Kidney (tissue), 13 donors: ENCODE measurements at regions not wholly inside any gene's neighbourhood (a gene's known extent, or its start where the extent isn't known, plus 50 kb on each side); places are given as distances from the start of the nearest gene placed in this dataset.
A peak's percentile ranks its signal among the peaks of the same experiment; 100 is the strongest.

Experiments
- DNase-seq, 5 donors: peaks; one replicate each; pipeline ENCODE4 v3.0.0-alpha.2; 2013 to 2020
- FAIRE-seq: peaks from 2 replicates; lab custom pipeline; 2012; peaks lifted over from hg19 to GRCh38; lab: Jason Lieb, UNC
- H3K27ac ChIP-seq, 2 donors: one replicate each; pipeline ENCODE4 v1.7.0; 2013; ENCODE audit warnings: low read depth in 2 of 2, low read length in 2 of 2, inconsistent platforms in 1 of 2
- H3K27me3 ChIP-seq: one replicate; pipeline ENCODE4 v1.7.1; 2013; ENCODE audit warnings: low read length, inconsistent platforms; ENCODE audit not compliant: control insufficient read depth, insufficient read depth
- H3K36me3 ChIP-seq, 3 donors: one replicate each; pipeline versions ENCODE4 v1.7.0 to v1.7.1; 2013; ENCODE audit warnings: low read length in 3 of 3, control low read depth in 1 of 3, inconsistent platforms in 1 of 3; ENCODE audit not compliant: insufficient read depth in 3 of 3, control insufficient read depth in 2 of 3
- H3K4me1 ChIP-seq, 3 donors: one replicate each; pipeline versions ENCODE4 v1.7.0 to v1.7.1; 2013; ENCODE audit warnings: low read length in 3 of 3, inconsistent platforms in 1 of 3, low read depth in 1 of 3; ENCODE audit not compliant: control insufficient read depth in 2 of 3, insufficient read depth in 2 of 3
- H3K4me3 ChIP-seq, 3 donors: one replicate each; pipeline versions ENCODE4 v1.7.0 to v1.8.1; 2013; ENCODE audit warnings: low read length in 3 of 3, control low read depth in 1 of 3, inconsistent platforms in 1 of 3
- H3K9ac ChIP-seq, 3 donors: one replicate each; pipeline versions ENCODE4 v1.7.0 to v1.7.1; 2013; ENCODE audit warnings: low read length in 3 of 3, control low read depth in 1 of 3, inconsistent platforms in 1 of 3
- H3K9me3 ChIP-seq, 3 donors: one replicate each; pipeline versions ENCODE4 v1.7.0 to v1.7.1; 2013; ENCODE audit warnings: low read length in 3 of 3, control low read depth in 1 of 3, inconsistent platforms in 1 of 3; ENCODE audit not compliant: control insufficient read depth in 2 of 3, insufficient read depth in 1 of 3
- CTCF ChIP-seq: IDR thresholded peaks from 3 replicates; pipeline ENCODE4 v1.5.1; 2012; ENCODE audit warnings: mild to moderate bottlenecking, moderate library complexity, borderline replicate concordance; ENCODE audit not compliant: insufficient read depth; ENCODE audit errors: extremely low read depth
- intact Hi-C: fragments of 100-400 bp; cut with DNase I; formaldehyde crosslinking; loops from one replicate; pipeline ENCODE4 v1.11.1; 2022
- donor health status: control.
- donor health status: control.
- donor health status: control.
- donor health status: control.
- donor health status: control.
- donor health status: DM: yes; HTN: yes; CAD: no.
- donor health status: Normal renal cell carcinoma (clear cell type).

- no peak for FAIRE-seq
- Histone ChIP-seq H3K4me1 (peaks cover 0 to 8% (median 6%) of the 10 kb centered on the region in 3 donors), H3K27me3 (no peaks in the 10 kb centered on the region), H3K9me3 (peaks cover 0 to 17% (median 0%) of the 10 kb centered on the region in 3 donors), H3K9ac (no peak overlapping the region), H3K4me3 (no peak overlapping the region), H3K36me3 (no peaks in the 10 kb centered on the region), H3K27ac (no peak overlapping the region)
- intact Hi-C loops, result no loop called here
- DNase-seq, result no peak
- TF ChIP-seq CTCF, result no peak
These were observed 151.2 kb upstream of the HS6ST1 start for GRCh38 chr2:128469875-128470274.

DNA sequence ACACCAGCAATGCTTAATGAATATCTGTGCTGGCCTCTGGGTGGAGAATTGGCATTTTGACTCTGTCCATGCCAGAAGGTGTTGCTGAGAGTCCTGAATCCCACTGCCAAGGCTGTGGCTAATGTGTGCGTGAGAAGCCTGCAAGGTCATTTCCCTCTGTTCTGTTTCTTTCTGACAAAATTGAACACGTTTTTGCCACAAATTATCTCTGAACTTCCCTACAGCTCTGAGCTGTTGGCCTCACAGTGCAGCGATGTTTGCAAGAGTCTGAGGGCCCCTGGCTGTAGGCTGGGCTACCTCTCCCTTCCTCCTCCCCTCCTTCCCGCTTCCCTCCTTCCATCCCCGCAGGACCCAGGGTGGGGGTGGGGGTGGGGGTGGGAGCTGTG is 154.1 kb upstream of the HS6ST1 start:
- peak; percentile 9 for TF ChIP-seq CTCF
- FAIRE-seq (no peak), DNase-seq (peak in 1 of 5 donors; percentile 37)
- Histone ChIP-seq H3K27ac (no peak overlapping the region), H3K9ac (no peak overlapping the region), H3K4me1 (peaks cover 0 to 8% (median 6%) of the 10 kb centered on the region in 3 donors), H3K27me3 (no peaks in the 10 kb centered on the region), H3K36me3 (no peaks in the 10 kb centered on the region), H3K4me3 (peak overlapping the region in 1 of 3 donors; percentile 2), H3K9me3 (peaks cover 0 to 17% (median 0%) of the 10 kb centered on the region in 3 donors)
- intact Hi-C loops, result no loop called here

DNA sequence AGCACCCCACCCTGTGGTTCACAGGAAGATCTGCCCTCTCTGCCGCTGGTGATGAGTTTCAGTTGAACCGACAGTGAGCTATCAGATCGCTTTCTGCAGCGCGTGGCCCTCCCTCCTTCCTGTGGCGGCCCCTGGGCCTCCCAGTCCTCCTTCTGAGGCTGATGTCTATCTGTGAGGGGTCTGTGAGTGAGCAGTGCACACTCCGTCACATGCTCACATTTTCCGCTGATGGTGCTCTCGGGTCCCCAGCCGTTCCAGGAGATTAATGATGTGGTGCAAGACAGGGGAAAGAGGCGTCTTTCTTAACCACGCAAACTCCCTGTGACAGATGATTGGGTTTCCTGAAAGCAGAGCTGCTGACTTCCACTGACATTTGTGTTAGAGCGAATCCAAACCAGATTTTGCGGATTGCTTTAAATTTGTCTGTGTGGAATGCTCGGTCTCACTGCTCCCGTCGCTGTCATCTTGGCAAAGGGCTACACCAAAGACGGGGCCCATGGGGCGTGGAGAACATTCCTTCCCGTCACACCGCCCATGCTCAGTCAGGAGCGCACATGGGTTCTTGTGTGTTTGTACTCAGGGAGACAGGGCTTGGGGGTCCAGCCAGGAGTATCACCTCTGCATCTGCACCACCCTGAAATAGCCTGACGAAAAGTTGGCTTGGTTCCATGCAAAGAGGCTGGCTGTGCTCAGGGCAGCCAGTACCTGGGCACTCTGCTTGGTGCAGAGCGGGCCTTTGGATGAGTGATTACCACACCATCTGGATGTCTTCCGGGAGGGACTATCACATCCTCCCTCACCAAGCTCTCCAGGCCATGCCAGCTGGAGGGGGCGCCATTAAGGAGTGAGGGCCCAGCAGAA is 154.7 kb upstream of the HS6ST1 start:
- H3K9me3 ChIP-seq, result peaks cover 0 to 17% (median 0%) of the 10 kb centered on the region in 3 donors
- intact Hi-C loops, result no loop called here
- H3K4me3 ChIP-seq, result peak overlapping the region; percentile 3 to 50 (median 23)
- FAIRE-seq, result no peak
- TF ChIP-seq CTCF, result no peak
- H3K27me3 ChIP-seq, result no peaks in the 10 kb centered on the region
- H3K4me1 ChIP-seq, result peaks cover 0 to 8% (median 6%) of the 10 kb centered on the region in 3 donors
- no peaks in the 10 kb centered on the region for H3K36me3 ChIP-seq
- no peak overlapping the region for H3K27ac ChIP-seq
- H3K9ac ChIP-seq, result no peak overlapping the region
- peak; percentile 87 to 95 (median 90) for DNase-seq
